Astrocyte (in vitro differentiated cells and primary cell): ENCODE measurements at regions not wholly inside any gene's neighbourhood (a gene's known extent, or its start where the extent isn't known, plus 50 kb on each side); places are given as distances from the start of the nearest gene placed in this dataset.

Experiments
- DNase-seq: peaks from one replicate; pipeline ENCODE4 v3.0.0-alpha.2; 2010; ENCODE audit warnings: low read depth
- FAIRE-seq: peaks from 2 replicates; lab custom pipeline; 2011; peaks lifted over from hg19 to GRCh38; lab: Jason Lieb, UNC
- H2AFZ ChIP-seq: 2 replicates; pipeline ENCODE4 v1.6.0; 2012; ENCODE audit warnings: low read depth, low read length, inconsistent platforms
- H3K27ac ChIP-seq: 2 replicates; pipeline ENCODE4 v1.5.1; 2011; ENCODE audit warnings: low read depth, low read length, inconsistent platforms
- H3K27me3 ChIP-seq: 2 replicates; pipeline ENCODE4 v1.6.0; 2011; ENCODE audit warnings: low read length, inconsistent platforms; ENCODE audit not compliant: insufficient read depth
- H3K36me3 ChIP-seq: 2 replicates; pipeline ENCODE4 v1.5.1; 2011; ENCODE audit warnings: low read length, inconsistent platforms; ENCODE audit not compliant: insufficient read depth
- H3K4me1 ChIP-seq: 2 replicates; pipeline ENCODE4 v1.5.1; 2011; ENCODE audit warnings: low read length, inconsistent platforms; ENCODE audit not compliant: insufficient read depth
- H3K4me2 ChIP-seq: 2 replicates; pipeline ENCODE4 v1.6.0; 2012; ENCODE audit warnings: low read length, inconsistent platforms
- H3K4me3 ChIP-seq: 2 replicates; pipeline ENCODE4 v1.5.1; 2011; ENCODE audit warnings: low read depth, mild to moderate bottlenecking, low read length, inconsistent platforms; ENCODE audit not compliant: insufficient read depth
- H3K79me2 ChIP-seq: 2 replicates; pipeline ENCODE4 v1.6.0; 2012; ENCODE audit warnings: mild to moderate bottlenecking, low read length, inconsistent platforms; ENCODE audit not compliant: insufficient read depth
- H3K9ac ChIP-seq: 2 replicates; pipeline ENCODE4 v1.6.0; 2012; ENCODE audit warnings: mild to moderate bottlenecking, low read length, inconsistent platforms
- H3K9me3 ChIP-seq: 2 replicates; pipeline ENCODE4 v1.5.1; 2012; ENCODE audit warnings: low read depth, mild to moderate bottlenecking, low read length, inconsistent platforms; ENCODE audit not compliant: insufficient read depth
- H4K20me1 ChIP-seq: 2 replicates; pipeline ENCODE4 v1.6.0; 2012; ENCODE audit warnings: low read length, inconsistent platforms; ENCODE audit not compliant: insufficient read depth
- H3K27ac Mint-ChIP-seq: one replicate; pipeline ENCODE4 v1.8.0; 2021; ENCODE audit warnings: mild to moderate bottlenecking, mixed read lengths; ENCODE audit not compliant: unreplicated experiment
- H3K27me3 Mint-ChIP-seq: one replicate; pipeline ENCODE4 v1.8.0; 2021; ENCODE audit warnings: low read depth, mixed read lengths; ENCODE audit not compliant: unreplicated experiment
- H3K36me3 Mint-ChIP-seq: one replicate; pipeline ENCODE4 v1.8.0; 2021; ENCODE audit warnings: low read depth, mixed read lengths; ENCODE audit not compliant: unreplicated experiment
- H3K4me1 Mint-ChIP-seq: one replicate; pipeline ENCODE4 v1.8.0; 2021; ENCODE audit warnings: low read depth, mixed read lengths; ENCODE audit not compliant: unreplicated experiment
- H3K4me3 Mint-ChIP-seq: one replicate; pipeline ENCODE4 v1.8.0; 2021; ENCODE audit warnings: mild to moderate bottlenecking, moderate library complexity, mixed read lengths; ENCODE audit not compliant: unreplicated experiment
- H3K9me3 Mint-ChIP-seq: one replicate; pipeline ENCODE4 v1.8.0; 2021; ENCODE audit warnings: mild to moderate bottlenecking, mixed read lengths; ENCODE audit not compliant: unreplicated experiment
- EZH2 ChIP-seq: IDR thresholded peaks from 2 replicates; pipeline ENCODE4 v1.6.1; 2012; ENCODE audit warnings: mild to moderate bottlenecking, low read length, inconsistent platforms; ENCODE audit not compliant: insufficient read depth
- TF ChIP-seq, protein P1 (sequence below): IDR thresholded peaks from 2 replicates; pipeline ENCODE4 v1.5.1; 2011; ENCODE audit warnings: low read depth, mild to moderate bottlenecking, inconsistent platforms, low read length, moderate library complexity; ENCODE audit not compliant: insufficient read depth

DNA sequence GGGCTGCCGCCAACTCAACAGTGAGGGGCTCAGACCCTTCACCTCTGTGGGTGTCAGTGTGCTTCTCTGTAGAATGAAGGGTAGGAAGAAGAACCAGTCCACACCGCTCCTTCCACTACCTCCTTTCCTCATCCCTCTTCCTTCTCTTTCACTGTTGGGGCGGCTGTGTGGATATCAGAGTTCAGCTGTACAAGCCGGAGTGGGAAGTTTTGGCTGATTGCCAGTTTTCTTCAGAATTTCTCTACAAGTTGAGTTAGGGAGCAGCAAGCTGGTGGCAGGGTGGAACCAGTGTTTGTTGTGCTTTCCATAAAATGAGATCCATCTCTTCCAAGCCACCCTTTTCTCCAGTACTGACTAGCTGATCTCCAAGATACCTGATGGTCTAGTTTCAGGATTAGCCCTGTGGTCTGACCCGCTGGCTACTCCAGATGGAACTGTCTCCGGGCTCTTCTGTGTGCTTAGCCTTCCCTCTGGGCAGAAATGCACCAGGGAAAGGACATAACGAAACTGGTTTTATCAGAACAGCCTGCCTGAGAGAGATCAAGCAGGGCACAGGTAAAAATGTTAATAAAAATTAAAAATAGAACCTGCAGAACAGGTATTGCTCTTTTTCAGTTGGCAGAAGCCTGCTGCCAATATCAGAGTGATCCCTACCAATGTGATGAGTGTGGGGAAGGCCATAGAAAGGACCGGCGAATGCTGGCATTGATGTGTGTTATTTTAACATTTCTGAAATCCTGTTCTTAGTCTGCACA, 169.9 kb upstream of the TSC22D2 start:
- H3K36me3 ChIP-seq, result no peaks in the 10 kb centered on the region
- no peak overlapping the region for H3K9ac ChIP-seq
- no peaks in the 10 kb centered on the region for H3K79me2 ChIP-seq
- Mint-ChIP-seq H3K9me3 (no peaks in the 10 kb centered on the region), H3K36me3 (peaks cover 2% of the 10 kb centered on the region), H3K4me3 (peak overlapping the region; percentile 63), H3K27me3 (no peaks in the 10 kb centered on the region), H3K27ac (peak overlapping the region; percentile 29), H3K4me1 (peaks cover 57% of the 10 kb centered on the region)
- DNase-seq (no peak), FAIRE-seq (no peak)
- no peaks in the 10 kb centered on the region for H4K20me1 ChIP-seq
- H3K9me3 ChIP-seq, result no peaks in the 10 kb centered on the region
- H3K27me3 ChIP-seq, result no peaks in the 10 kb centered on the region
- peak overlapping the region; percentile 14 for H3K27ac ChIP-seq
- TF ChIP-seq, protein P1, sequence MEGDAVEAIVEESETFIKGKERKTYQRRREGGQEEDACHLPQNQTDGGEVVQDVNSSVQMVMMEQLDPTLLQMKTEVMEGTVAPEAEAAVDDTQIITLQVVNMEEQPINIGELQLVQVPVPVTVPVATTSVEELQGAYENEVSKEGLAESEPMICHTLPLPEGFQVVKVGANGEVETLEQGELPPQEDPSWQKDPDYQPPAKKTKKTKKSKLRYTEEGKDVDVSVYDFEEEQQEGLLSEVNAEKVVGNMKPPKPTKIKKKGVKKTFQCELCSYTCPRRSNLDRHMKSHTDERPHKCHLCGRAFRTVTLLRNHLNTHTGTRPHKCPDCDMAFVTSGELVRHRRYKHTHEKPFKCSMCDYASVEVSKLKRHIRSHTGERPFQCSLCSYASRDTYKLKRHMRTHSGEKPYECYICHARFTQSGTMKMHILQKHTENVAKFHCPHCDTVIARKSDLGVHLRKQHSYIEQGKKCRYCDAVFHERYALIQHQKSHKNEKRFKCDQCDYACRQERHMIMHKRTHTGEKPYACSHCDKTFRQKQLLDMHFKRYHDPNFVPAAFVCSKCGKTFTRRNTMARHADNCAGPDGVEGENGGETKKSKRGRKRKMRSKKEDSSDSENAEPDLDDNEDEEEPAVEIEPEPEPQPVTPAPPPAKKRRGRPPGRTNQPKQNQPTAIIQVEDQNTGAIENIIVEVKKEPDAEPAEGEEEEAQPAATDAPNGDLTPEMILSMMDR, result no peak
- TF ChIP-seq EZH2, result no peak
- H3K4me2 ChIP-seq, result peak overlapping the region; percentile 48
- peaks cover 47% of the 10 kb centered on the region for H3K4me1 ChIP-seq
- peak overlapping the region; percentile 2 for H3K4me3 ChIP-seq
- no peak overlapping the region for H2AFZ ChIP-seq

DNA sequence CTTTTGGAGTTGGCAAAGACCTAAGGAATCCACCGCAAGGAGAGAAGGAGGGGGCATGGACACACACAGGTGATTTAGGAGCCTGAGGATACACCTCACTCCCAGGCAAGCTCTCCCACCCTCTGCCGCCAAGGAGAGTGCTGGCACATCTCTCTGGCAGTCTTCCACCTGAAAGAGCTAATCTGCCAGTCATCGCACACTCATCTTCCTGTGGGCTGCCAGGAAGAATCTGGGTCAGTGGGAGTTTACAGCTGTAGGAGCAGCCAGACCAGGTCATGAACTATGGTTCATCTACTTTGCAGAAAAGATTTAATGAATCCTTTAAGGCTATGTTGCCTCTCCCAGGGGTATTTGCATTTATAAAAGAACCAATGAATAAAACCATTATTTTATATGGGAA, 170.6 kb upstream of the TSC22D2 start:
- Histone ChIP-seq H4K20me1 (no peaks in the 10 kb centered on the region), H3K4me2 (peak overlapping the region; percentile 48), H3K79me2 (no peaks in the 10 kb centered on the region), H3K27ac (peak overlapping the region; percentile 34), H3K4me3 (peak overlapping the region; percentile 2), H3K36me3 (no peaks in the 10 kb centered on the region), H3K4me1 (peaks cover 50% of the 10 kb centered on the region), H3K9ac (no peak overlapping the region), H3K27me3 (no peaks in the 10 kb centered on the region), H2AFZ (no peak overlapping the region), H3K9me3 (no peaks in the 10 kb centered on the region)
- FAIRE-seq (no peak), DNase-seq (peak; percentile 81)
- Mint-ChIP-seq H3K9me3 (no peaks in the 10 kb centered on the region), H3K4me1 (peaks cover 55% of the 10 kb centered on the region), H3K27ac (peak overlapping the region; percentile 80), H3K4me3 (peak overlapping the region; percentile 63), H3K27me3 (no peaks in the 10 kb centered on the region), H3K36me3 (peaks cover 2% of the 10 kb centered on the region)
- TF ChIP-seq, protein P1, result no peak
- no peak for TF ChIP-seq EZH2
